Activated CD4-positive, alpha-beta T cell treated with anti-CD3 and anti-CD28 coated beads, Interleukin-2, amount 50 U/mL, for 1 hour (primary cell): ENCODE measurements at regions not wholly inside any gene's neighbourhood (a gene's known extent, or its start where the extent isn't known, plus 50 kb on each side); places are given as distances from the start of the nearest gene placed in this dataset.
A peak's percentile ranks its signal among the peaks of the same experiment; 100 is the strongest.

Source experiments
- DNase-seq: peaks from one replicate; pipeline ENCODE4 v3.0.0-alpha.2; 2020

DNA sequence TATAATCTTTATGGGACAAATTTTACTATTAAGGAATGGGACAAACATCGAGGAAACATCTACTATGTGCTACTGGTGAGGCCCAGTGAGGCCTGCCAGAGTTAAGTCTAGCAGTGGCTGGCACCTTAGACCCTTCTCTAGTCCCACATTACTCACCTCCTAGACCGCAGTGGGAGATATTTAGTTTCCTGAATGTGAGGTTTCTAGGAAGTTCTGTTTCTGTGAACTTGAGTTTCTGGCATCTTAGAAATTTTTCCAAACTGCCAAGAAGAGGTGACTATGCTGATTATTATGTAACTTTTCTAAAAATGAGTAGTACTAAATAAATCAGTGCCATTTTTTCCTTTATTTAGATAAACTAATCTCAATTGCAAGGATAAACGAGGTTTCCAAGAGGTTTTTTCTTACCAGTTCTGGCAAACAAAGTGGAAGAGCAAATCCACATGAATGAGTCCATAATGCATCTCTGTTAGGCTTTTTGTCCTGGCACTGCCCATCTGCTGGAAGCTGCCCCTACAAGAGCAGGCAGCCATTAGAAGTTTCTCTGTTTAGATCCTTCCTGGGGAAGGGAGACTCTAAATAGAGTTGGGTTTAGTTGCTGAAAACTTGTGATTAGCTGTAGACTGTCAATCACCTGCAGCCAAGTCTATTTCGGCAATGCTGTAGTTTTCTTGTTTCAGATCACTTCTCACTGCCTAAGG is 348.7 kb downstream of the MAN2A1 start:
- no peak for DNase-seq

DNA sequence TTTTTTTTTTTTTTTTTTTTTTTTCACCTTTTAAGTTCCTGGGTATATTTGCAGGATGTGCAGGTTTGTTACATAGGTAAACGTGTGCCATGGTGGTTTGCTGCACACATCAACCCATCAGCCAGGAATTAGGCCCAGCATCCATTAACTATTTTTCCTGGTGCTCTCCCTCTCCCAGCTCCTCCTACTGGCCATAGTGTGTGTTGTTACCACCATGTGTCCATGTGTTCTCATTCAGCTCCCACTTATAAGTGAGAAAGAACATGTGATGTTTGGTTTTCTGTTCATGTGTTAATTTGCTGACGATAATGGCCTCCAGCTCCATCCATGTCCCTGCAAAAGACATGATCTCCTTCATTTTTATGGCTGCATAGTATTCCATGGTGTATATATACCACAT is 350.5 kb downstream of the MAN2A1 start:
- no peak for DNase-seq

GRCh38 chr5:110043025-110043424 is 353.3 kb downstream of the MAN2A1 start:
- DNase-seq = no peak

DNA sequence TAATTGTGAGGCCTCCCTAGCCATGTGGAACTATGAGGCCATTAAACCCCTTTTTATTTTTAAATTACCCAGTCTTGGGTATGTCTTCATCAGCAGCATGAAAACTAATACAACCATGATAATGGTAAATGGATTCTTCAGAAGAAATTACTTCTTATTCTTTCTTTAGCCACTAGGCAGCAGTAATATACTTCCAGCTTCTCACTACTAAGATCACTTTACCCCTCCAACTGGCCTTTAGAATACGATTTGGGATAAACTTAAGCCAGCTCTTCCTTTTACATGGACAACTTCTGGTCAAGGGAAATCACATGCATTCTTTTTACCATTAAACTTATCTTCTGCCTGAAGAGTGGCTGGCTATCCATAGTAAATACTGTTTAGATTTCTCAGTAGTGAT is 355.4 kb downstream of the MAN2A1 start:
- no peak for DNase-seq

DNA sequence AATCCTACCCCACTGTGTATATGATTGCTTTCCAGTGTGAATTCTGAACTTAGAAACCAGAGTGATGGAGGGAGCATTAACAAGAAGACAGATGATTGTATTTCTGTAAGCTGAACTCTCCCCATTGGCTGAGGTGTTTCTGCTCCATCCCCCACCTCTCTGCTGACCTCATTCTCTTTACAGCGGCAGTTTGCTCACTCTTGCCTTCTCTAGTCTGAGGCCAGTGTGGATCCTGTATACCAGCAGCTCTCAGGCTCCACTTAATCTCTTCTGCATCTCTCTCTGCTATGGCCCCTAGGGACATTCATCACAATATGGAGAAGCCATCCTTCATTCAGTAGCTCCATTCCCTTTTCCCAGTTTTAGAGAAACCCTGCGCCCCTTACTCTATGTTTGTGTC is 358.8 kb downstream of the MAN2A1 start:
- DNase-seq = no peak

GRCh38 chr5:110049816-110050215 is 360.1 kb downstream of the MAN2A1 start:
- DNase-seq = no peak

GRCh38 chr5:110050640-110051345 is 361.1 kb downstream of the MAN2A1 start:
- DNase-seq = no peak

GRCh38 chr5:110053205-110053604 is 363.5 kb downstream of the MAN2A1 start:
- DNase-seq = no peak

DNA sequence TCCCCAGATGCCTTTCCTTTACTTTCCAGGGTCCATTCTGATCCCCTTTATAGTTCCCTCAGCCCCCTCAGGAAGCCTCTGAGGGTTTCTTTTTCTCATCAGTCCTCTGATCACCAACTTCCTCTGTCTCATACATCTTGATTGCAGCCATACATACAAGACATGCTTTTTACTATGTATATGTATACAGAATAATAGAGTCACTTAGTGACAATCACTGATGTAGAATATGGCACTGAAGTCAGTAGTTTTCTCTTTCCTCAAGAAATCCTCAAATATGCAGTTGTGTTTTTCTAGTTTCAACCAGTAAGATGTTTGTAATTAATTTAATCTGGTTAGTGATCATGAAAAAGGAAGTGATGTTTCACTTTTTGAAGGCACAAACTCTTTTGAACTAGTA is 364.1 kb downstream of the MAN2A1 start:
- DNase-seq = no peak

DNA sequence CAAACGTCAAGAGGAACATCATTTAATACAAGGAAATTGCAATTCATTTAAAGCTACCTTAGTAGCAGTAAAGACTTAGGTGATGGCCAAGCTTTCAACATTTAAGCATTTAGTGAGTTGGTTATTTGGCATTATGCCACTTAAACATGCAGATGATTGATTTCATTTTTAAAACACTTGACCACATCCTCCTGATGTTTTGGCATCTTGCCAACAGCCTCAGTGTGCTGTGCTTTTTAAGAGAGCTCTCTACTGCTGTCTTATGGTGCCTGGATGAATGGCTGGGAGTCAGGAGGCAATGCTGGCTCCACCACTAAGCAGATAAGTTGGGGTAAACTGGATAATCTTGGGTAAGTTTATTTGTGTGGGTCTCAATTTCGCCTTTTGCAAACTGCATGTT is 364.5 kb downstream of the MAN2A1 start:
- DNase-seq = peak; percentile 58

DNA sequence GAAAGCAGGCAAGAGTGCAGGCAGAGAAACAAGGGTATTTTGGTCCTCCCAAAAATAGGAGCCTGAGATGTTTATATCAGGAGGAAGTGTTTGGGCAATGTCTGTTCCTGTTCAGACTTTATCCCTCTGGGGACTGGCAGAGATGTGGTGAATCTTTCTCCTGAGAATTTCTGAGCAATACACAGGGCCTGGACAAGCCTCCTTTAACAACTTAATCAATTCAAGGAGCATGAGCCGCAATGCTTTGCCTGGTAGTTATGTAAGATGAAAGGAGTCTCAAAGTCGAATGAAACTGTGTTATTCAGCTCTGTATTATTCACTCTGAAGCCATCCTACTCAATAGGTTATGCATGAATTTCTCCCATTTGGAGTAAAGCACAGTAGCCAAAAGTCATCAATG is 365.6 kb downstream of the MAN2A1 start:
- DNase-seq = no peak

- no peak for DNase-seq
Observed at GRCh38 chr5:110056580-110057114, 366.9 kb downstream of the MAN2A1 start.

DNA sequence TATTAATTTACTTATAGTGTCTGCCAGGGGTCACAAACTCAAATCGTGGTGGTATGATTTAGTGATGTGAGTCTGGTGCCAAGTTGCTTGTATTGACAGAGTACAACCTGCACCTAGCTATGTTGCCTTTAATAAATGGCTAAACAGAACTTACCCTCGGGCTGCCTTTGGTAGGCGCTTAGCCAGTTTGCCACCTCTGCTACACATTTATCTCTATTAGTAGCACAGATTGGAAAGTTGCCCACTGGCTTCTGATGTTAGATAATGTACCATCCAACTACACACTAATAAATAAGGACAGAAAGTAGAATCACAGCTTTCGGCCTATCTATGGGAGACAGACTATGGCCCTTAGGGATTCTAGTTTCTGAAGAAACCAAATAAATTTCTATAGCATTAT is 368.4 kb downstream of the MAN2A1 start:
- DNase-seq = no peak

- DNase-seq = no peak
Observed at GRCh38 chr5:110062246-110062645, 372.5 kb downstream of the MAN2A1 start.

DNA sequence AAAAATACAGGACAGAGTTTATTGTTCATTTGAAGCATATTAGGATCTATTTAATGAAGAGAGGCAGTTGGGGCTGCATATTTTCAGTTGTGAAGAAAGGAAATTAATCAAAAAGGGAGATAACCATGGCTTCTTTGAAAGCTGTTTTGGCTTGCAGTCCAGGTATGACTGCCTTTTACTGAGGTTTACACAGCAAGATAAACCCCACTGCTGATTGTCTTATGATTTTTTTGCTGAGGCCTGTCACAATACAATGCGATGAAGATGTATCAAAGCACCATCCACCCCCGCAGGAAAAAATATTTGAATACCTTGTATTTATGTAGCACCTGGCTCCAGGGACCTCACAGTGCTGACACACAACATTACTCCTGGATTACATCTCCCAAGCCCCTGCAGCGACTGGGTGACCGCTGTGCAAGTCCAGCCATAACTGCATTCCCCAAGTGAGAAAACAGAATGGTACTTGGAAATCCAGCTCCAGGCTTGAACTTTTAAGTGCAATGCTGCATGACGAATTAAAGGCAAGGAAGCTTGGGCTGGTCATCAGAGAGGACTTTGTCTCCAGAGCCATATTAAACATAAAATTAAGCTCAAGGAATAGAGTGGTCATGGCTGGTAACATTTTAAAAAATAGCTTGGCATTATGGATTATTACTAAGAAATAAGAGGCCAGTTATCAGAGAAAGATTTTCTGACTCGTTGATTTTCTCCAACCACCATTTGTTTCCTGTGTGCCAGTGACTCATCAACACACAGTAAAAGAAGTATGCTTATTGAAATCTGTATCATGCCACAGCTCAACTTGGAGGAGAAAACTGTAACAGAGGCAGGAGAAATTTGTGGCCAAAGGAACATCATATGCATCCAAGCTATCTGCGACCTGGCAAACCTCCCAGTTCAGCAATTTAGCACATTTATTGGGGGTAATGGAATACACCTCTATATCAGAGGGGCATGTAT is 374.2 kb downstream of the MAN2A1 start:
- no peak for DNase-seq

DNA sequence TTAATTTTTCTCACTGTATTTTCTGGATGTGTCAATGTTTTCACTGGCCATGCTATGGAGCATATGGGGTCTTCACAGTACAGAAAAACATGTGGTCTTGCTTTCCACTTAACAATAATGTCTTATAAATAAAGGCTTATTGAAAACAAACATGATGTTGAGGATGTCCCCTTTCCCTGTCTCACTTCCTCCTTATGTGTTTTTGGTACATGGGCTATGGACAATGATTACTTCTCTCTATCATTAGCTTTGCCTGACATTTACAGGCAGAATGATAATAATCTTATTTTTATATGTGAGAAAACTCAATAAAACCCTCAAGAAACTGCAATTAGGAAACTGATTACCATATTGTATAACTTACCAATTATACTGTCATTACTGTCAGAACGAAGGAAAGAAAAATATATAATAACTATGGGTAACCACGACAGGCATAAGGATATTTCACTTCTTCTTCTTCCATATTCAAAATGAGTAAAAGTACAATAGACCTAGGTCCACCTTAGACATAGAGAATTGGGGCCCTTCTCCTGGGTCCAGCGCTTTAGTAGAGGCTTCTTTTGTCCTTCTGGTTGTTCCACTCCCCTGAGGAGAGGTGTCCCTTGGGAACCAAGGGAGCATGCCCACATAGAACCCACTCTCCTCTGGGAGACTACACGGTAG is 375.0 kb downstream of the MAN2A1 start:
- no peak for DNase-seq

DNA sequence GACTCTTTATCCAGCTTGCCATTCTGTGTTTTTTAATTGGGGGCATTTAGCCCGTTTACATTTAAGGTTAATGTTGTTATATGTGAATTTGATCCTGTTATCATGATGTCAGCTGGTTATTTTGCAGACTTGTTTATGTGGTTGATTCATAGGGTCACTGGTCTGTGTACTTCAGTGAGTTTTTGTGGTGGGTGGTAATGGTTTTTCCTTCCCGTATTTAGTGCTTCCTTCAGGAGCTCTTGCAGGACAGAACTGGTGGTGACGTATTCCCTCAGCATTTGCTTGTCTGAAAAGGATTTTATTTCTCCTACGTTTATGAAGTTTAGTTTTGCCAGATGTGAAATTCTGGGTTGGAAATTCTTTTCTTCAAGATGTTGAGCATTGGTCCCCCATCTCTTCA is 381.1 kb downstream of the MAN2A1 start:
- no peak for DNase-seq

- no peak for DNase-seq
Observed at GRCh38 chr5:110072651-110073050, 382.9 kb downstream of the MAN2A1 start.

- DNase-seq = no peak
Observed at GRCh38 chr5:110073534-110073933, 383.8 kb downstream of the MAN2A1 start.

DNA sequence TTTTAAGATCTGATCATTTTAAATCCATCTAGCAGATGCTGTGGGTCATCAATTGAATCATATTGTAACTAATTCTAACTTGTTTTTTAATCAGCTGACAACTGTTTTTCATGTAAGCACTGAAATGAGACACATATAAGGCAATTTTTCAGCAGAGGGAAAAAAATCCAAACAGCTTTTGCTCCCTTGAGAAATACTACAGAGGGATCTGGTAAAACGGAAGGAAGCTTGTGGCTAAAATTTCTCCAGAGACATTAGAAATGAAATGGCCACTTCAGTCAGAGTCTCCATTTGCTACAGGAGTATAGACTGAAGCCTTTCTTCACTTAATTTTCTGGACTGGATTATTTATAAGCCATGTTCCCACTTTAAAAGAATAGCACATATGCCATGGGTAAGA is 385.9 kb downstream of the MAN2A1 start:
- DNase-seq = no peak

GRCh38 chr5:110077147-110077546 is 387.4 kb downstream of the MAN2A1 start:
- DNase-seq = no peak

DNA sequence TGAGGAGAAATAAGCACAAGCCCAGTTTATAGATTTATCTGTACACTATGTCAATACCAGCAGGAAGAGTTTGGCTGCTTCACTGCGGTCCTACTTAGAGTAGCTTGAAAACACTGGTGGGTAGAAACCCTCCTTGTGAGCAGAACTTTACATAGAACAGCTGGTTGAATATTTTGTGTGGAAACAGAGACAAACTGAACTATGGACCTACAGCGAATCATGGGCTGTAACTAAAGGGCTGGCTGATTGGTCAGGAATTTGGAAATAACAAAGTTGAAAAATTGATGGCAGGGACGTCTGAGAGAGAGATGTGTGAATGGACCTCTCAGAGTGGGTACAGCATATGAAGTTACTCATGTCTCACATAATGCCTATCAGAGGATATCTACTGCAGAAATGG is 392.5 kb downstream of the MAN2A1 start:
- DNase-seq = no peak

DNA sequence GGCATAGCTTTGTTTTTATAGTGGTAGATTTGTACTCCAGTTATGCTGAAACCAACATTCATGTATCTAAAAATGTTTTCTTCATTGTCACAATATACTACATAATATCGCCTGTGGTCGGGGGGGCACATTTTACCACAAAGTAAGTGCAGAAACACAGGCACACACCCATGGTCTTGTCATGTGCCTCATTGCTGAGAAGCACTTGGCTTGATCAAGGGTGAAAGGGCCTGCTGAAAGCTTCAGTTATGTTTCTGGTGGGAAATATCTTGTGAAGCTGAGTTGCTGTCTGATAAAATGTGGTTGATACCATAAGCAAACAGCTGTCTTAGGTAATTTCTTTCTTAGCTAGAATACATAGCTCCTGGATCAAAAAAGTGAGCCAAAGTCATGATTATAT is 393.1 kb downstream of the MAN2A1 start:
- DNase-seq = no peak
